HG02973 (cell line): ENCODE measurements at regions not wholly inside any gene's neighbourhood (a gene's known extent, or its start where the extent isn't known, plus 50 kb on each side); places are given as distances from the start of the nearest gene placed in this dataset.

Experiments
- ATAC-seq: cut with Tn5 transposase; IDR thresholded peaks from one replicate; pipeline ENCODE4 v1.9.1; 2021; ENCODE audit warnings: moderate library complexity; ENCODE audit not compliant: unreplicated experiment

GRCh38 chr6:14934013-14934412 lies 311.9 kb upstream of the JARID2 start:
- ATAC-seq: no peak

- ATAC-seq: no peak
These were observed 311.0 kb upstream of the JARID2 start for GRCh38 chr6:14934844-14935243.

GRCh38 chr6:14936861-14937260 lies 309.0 kb upstream of the JARID2 start:
- ATAC-seq: no peak

- ATAC-seq: no peak
These were observed 302.8 kb upstream of the JARID2 start for GRCh38 chr6:14943116-14943515.

- ATAC-seq: no peak
These were observed 301.3 kb upstream of the JARID2 start for GRCh38 chr6:14944593-14944992.

- no peak for ATAC-seq
These were observed 300.2 kb upstream of the JARID2 start for GRCh38 chr6:14945461-14946185.

GRCh38 chr6:14946753-14947152 lies 299.1 kb upstream of the JARID2 start:
- ATAC-seq: no peak

GRCh38 chr6:14948586-14949245 lies 297.2 kb upstream of the JARID2 start:
- ATAC-seq: no peak

GRCh38 chr6:14950103-14950969 lies 295.5 kb upstream of the JARID2 start:
- ATAC-seq: no peak

GRCh38 chr6:14950970-14951276 lies 294.9 kb upstream of the JARID2 start:
- no peak for ATAC-seq

- ATAC-seq: no peak
These were observed 294.2 kb upstream of the JARID2 start for GRCh38 chr6:14951704-14952103.

- no peak for ATAC-seq
These were observed 292.0 kb upstream of the JARID2 start for GRCh38 chr6:14953836-14954235.

- ATAC-seq: no peak
These were observed 288.4 kb upstream of the JARID2 start for GRCh38 chr6:14957355-14958059.

- no peak for ATAC-seq
These were observed 286.5 kb upstream of the JARID2 start for GRCh38 chr6:14959324-14959885.

- no peak for ATAC-seq
These were observed 281.2 kb upstream of the JARID2 start for GRCh38 chr6:14964556-14965270.

- ATAC-seq: no peak
These were observed 280.3 kb upstream of the JARID2 start for GRCh38 chr6:14965424-14966075.

- no peak for ATAC-seq
These were observed 279.6 kb upstream of the JARID2 start for GRCh38 chr6:14966096-14966905.

GRCh38 chr6:14966906-14967711 lies 278.8 kb upstream of the JARID2 start:
- ATAC-seq: no peak
